ENCODE measurements at regions not wholly inside any gene's neighbourhood (a gene's known extent, or its start where the extent isn't known, plus 50 kb on each side); places are given as distances from the start of the nearest gene placed in this dataset.

GRCh38 chr1:181263444-181263843, 174.9 kb downstream of the IER5 start:
- Histone ChIP-seq H3K9me3 (ENCODE audit: insufficient read depth, low read depth, low read length) (no peaks in the 10 kb centered on the region), H3K79me1 (ENCODE audit: low read length) (no peaks in the 10 kb centered on the region), H3K79me2 (ENCODE audit: control insufficient read depth, insufficient read depth, low read length, poor library complexity) (no peaks in the 10 kb centered on the region), H3K14ac (ENCODE audit: low read length) (no peak overlapping the region), H2AFZ (ENCODE audit: insufficient read depth, low read length, poor library complexity) (no peak overlapping the region), H3K4me1 (ENCODE audit: control insufficient read depth in 1 of 2, insufficient read depth in 2 of 2, low read length in 2 of 2) (no peaks in the 10 kb centered on the region), H4K8ac (ENCODE audit: low read depth, low read length) (no peak overlapping the region), H2AK5ac (ENCODE audit: low read length) (no peak overlapping the region), H4K91ac (ENCODE audit: low read depth, low read length) (no peak overlapping the region), H2BK120ac (ENCODE audit: insufficient read depth, low read length, poor library complexity) (no peak overlapping the region), H3K23ac (ENCODE audit: low read length) (no peak overlapping the region), H3K4ac (ENCODE audit: low read depth, low read length) (no peak overlapping the region), H3K18ac (ENCODE audit: low read length) (no peak overlapping the region), H3K27me3 (ENCODE audit: insufficient read depth, low read length) (no peaks in the 10 kb centered on the region), H3K36me3 (ENCODE audit: control insufficient read depth in 1 of 2, insufficient read depth in 2 of 2, low read length in 2 of 2) (no peaks in the 10 kb centered on the region), H3K27ac (ENCODE audit: low read depth, low read length) (no peak overlapping the region), H4K12ac (ENCODE audit: low read depth, low read length) (no peak overlapping the region), H3K4me3 (ENCODE audit: low read depth, low read length) (no peak overlapping the region), H2BK12ac (ENCODE audit: low read length) (no peak overlapping the region), H3K9ac (ENCODE audit: low read length) (no peak overlapping the region), H2BK5ac (ENCODE audit: low read depth, low read length, poor library complexity) (no peak overlapping the region), H3K4me2 (ENCODE audit: low read length) (no peak overlapping the region)
- WGBS (ENCODE audit: extremely low coverage, insufficient coverage, insufficient read length): no CpG with 5 or more reads among the region's 2 CpGs
- peak in 1 of 2 donors; percentile 29 for DNase-seq

GRCh38 chr1:181264821-181265220, 176.3 kb downstream of the IER5 start:
- no peaks in the 10 kb centered on the region for H3K36me3 ChIP-seq (ENCODE audit: control insufficient read depth in 1 of 2, insufficient read depth in 2 of 2, low read length in 2 of 2)
- no peak overlapping the region for H2BK120ac ChIP-seq (ENCODE audit: insufficient read depth, low read length, poor library complexity)
- no peak overlapping the region for H3K27ac ChIP-seq (ENCODE audit: low read depth, low read length)
- H3K79me2 ChIP-seq (ENCODE audit: control insufficient read depth, insufficient read depth, low read length, poor library complexity): no peaks in the 10 kb centered on the region
- H3K23ac ChIP-seq (ENCODE audit: low read length): no peak overlapping the region
- WGBS (ENCODE audit: extremely low coverage, insufficient coverage, insufficient read length): no CpG with 5 or more reads among the region's 3 CpGs
- H3K4me2 ChIP-seq (ENCODE audit: low read length): no peak overlapping the region
- H3K79me1 ChIP-seq (ENCODE audit: low read length): no peaks in the 10 kb centered on the region
- no peak overlapping the region for H4K91ac ChIP-seq (ENCODE audit: low read depth, low read length)
- H3K4me1 ChIP-seq (ENCODE audit: control insufficient read depth in 1 of 2, insufficient read depth in 2 of 2, low read length in 2 of 2): no peaks in the 10 kb centered on the region
- H3K9me3 ChIP-seq (ENCODE audit: insufficient read depth, low read depth, low read length): no peaks in the 10 kb centered on the region
- H3K14ac ChIP-seq (ENCODE audit: low read length): no peak overlapping the region
- no peak for DNase-seq
- H2AFZ ChIP-seq (ENCODE audit: insufficient read depth, low read length, poor library complexity): no peak overlapping the region
- no peak overlapping the region for H2BK12ac ChIP-seq (ENCODE audit: low read length)
- no peak overlapping the region for H3K4me3 ChIP-seq (ENCODE audit: low read depth, low read length)
- H4K12ac ChIP-seq (ENCODE audit: low read depth, low read length): no peak overlapping the region
- no peak overlapping the region for H3K18ac ChIP-seq (ENCODE audit: low read length)
- no peak overlapping the region for H2BK5ac ChIP-seq (ENCODE audit: low read depth, low read length, poor library complexity)
- H3K4ac ChIP-seq (ENCODE audit: low read depth, low read length): no peak overlapping the region
- no peaks in the 10 kb centered on the region for H3K27me3 ChIP-seq (ENCODE audit: insufficient read depth, low read length)
- no peak overlapping the region for H3K9ac ChIP-seq (ENCODE audit: low read length)
- no peak overlapping the region for H4K8ac ChIP-seq (ENCODE audit: low read depth, low read length)
- no peak overlapping the region for H2AK5ac ChIP-seq (ENCODE audit: low read length)

- Histone ChIP-seq H4K12ac (ENCODE audit: low read depth, low read length) (no peak overlapping the region), H3K27me3 (ENCODE audit: insufficient read depth, low read length) (no peaks in the 10 kb centered on the region)
These were observed 196.5 kb downstream of the IER5 start for GRCh38 chr1:181284978-181285377.

GRCh38 chr1:181295217-181295616, 188.1 kb upstream of the CACNA1E start:
- H4K12ac ChIP-seq (ENCODE audit: low read depth, low read length): no peak overlapping the region
- no CpG with 5 or more reads among the region's 3 CpGs for WGBS (ENCODE audit: extremely low coverage, insufficient coverage, insufficient read length)

More at GRCh38 chr1:181284978-181285377, 196.5 kb downstream of the IER5 start:
- Histone ChIP-seq H3K4me1 (ENCODE audit: control insufficient read depth in 1 of 2, insufficient read depth in 2 of 2, low read length in 2 of 2) (no peaks in the 10 kb centered on the region), H3K36me3 (ENCODE audit: control insufficient read depth in 1 of 2, insufficient read depth in 2 of 2, low read length in 2 of 2) (no peaks in the 10 kb centered on the region), H3K4me2 (ENCODE audit: low read length) (no peak overlapping the region), H3K27ac (ENCODE audit: low read depth, low read length) (no peak overlapping the region), H3K4ac (ENCODE audit: low read depth, low read length) (no peak overlapping the region), H3K14ac (ENCODE audit: low read length) (no peak overlapping the region), H3K79me1 (ENCODE audit: low read length) (no peaks in the 10 kb centered on the region), H2AK5ac (ENCODE audit: low read length) (no peak overlapping the region), H3K4me3 (ENCODE audit: low read depth, low read length) (no peak overlapping the region), H2AFZ (ENCODE audit: insufficient read depth, low read length, poor library complexity) (no peak overlapping the region), H3K18ac (ENCODE audit: low read length) (no peak overlapping the region), H2BK12ac (ENCODE audit: low read length) (no peak overlapping the region), H4K8ac (ENCODE audit: low read depth, low read length) (no peak overlapping the region), H4K91ac (ENCODE audit: low read depth, low read length) (no peak overlapping the region), H3K79me2 (ENCODE audit: control insufficient read depth, insufficient read depth, low read length, poor library complexity) (no peaks in the 10 kb centered on the region), H2BK5ac (ENCODE audit: low read depth, low read length, poor library complexity) (no peak overlapping the region), H2BK120ac (ENCODE audit: insufficient read depth, low read length, poor library complexity) (no peak overlapping the region), H3K23ac (ENCODE audit: low read length) (no peak overlapping the region), H3K9ac (ENCODE audit: low read length) (no peak overlapping the region), H3K9me3 (ENCODE audit: insufficient read depth, low read depth, low read length) (no peaks in the 10 kb centered on the region)
- DNase-seq: no peak

More at GRCh38 chr1:181295217-181295616, 188.1 kb upstream of the CACNA1E start:
- Histone ChIP-seq H3K4me3 (ENCODE audit: low read depth, low read length) (no peak overlapping the region), H3K27ac (ENCODE audit: low read depth, low read length) (no peak overlapping the region), H4K91ac (ENCODE audit: low read depth, low read length) (no peak overlapping the region), H3K27me3 (ENCODE audit: insufficient read depth, low read length) (no peaks in the 10 kb centered on the region), H3K79me2 (ENCODE audit: control insufficient read depth, insufficient read depth, low read length, poor library complexity) (no peaks in the 10 kb centered on the region), H3K23ac (ENCODE audit: low read length) (no peak overlapping the region), H2BK120ac (ENCODE audit: insufficient read depth, low read length, poor library complexity) (no peak overlapping the region), H2AK5ac (ENCODE audit: low read length) (no peak overlapping the region), H3K4ac (ENCODE audit: low read depth, low read length) (no peak overlapping the region), H2BK12ac (ENCODE audit: low read length) (no peak overlapping the region), H3K14ac (ENCODE audit: low read length) (no peak overlapping the region), H2AFZ (ENCODE audit: insufficient read depth, low read length, poor library complexity) (no peak overlapping the region), H3K79me1 (ENCODE audit: low read length) (no peaks in the 10 kb centered on the region), H3K9ac (ENCODE audit: low read length) (no peak overlapping the region), H3K4me1 (ENCODE audit: control insufficient read depth in 1 of 2, insufficient read depth in 2 of 2, low read length in 2 of 2) (no peaks in the 10 kb centered on the region), H3K18ac (ENCODE audit: low read length) (no peak overlapping the region), H3K4me2 (ENCODE audit: low read length) (no peak overlapping the region), H2BK5ac (ENCODE audit: low read depth, low read length, poor library complexity) (no peak overlapping the region), H3K36me3 (ENCODE audit: control insufficient read depth in 1 of 2, insufficient read depth in 2 of 2, low read length in 2 of 2) (no peaks in the 10 kb centered on the region), H4K8ac (ENCODE audit: low read depth, low read length) (no peak overlapping the region), H3K9me3 (ENCODE audit: insufficient read depth, low read depth, low read length) (no peaks in the 10 kb centered on the region)
- no peak for DNase-seq

Measured in trophoblast cell (in vitro differentiated cells and primary cell).